OCI-LY1 (cell line): ENCODE measurements at regions not wholly inside any gene's neighbourhood (a gene's known extent, or its start where the extent isn't known, plus 50 kb on each side); places are given as distances from the start of the nearest gene placed in this dataset.
"Not testable (repeated sequence)": the region's sequence is repeated elsewhere in the genome, so short reads cannot be mapped to it uniquely, and the experiment has no call there.

Experiments
- H2AFZ ChIP-seq: fragments of 200-600 bp; sonication (generic), shearing (Covaris generic); 2 replicates; pipeline ENCODE4 v1.6.0; 2014; ENCODE audit warnings: antibody characterized with exemption, mild to moderate bottlenecking, low read length
- H3F3A ChIP-seq: fragments of 200-600 bp; sonication (generic), shearing (Covaris generic); 2 replicates; pipeline ENCODE4 v1.6.0; 2014; ENCODE audit warnings: mild to moderate bottlenecking, antibody characterized with exemption, low read length, moderate library complexity; ENCODE audit not compliant: insufficient read depth
- H3K27ac ChIP-seq: fragments of 200-600 bp; sonication (generic); 2 replicates; pipeline ENCODE4 v1.5.1; 2014; ENCODE audit warnings: low read length, mixed run types, mild to moderate bottlenecking, low read depth; ENCODE audit not compliant: poor library complexity, severe bottlenecking
- H3K27me3 ChIP-seq: fragments of 200-600 bp; sonication (generic); 2 replicates; pipeline ENCODE4 v1.6.0; 2014; ENCODE audit warnings: antibody characterized with exemption, mild to moderate bottlenecking, low read length, moderate library complexity; ENCODE audit not compliant: insufficient read depth
- H3K36me3 ChIP-seq: fragments of 200-600 bp; sonication (generic); 2 replicates; pipeline ENCODE4 v1.6.1; 2014; ENCODE audit warnings: mild to moderate bottlenecking, antibody characterized with exemption, low read length, moderate library complexity, mixed read lengths; ENCODE audit not compliant: insufficient read depth
- H3K4me1 ChIP-seq: fragments of 200-600 bp; sonication (generic); 2 replicates; pipeline ENCODE4 v1.5.1; 2014; ENCODE audit warnings: mild to moderate bottlenecking, low read length, moderate library complexity; ENCODE audit not compliant: insufficient read depth, severe bottlenecking
- H3K4me2 ChIP-seq: fragments of 200-600 bp; sonication (generic), shearing (Covaris generic); 2 replicates; pipeline ENCODE4 v1.6.1; 2014; ENCODE audit warnings: low read length
- H3K4me3 ChIP-seq: fragments of 200-600 bp; sonication (generic); 2 replicates; pipeline ENCODE4 v1.5.1; 2014; ENCODE audit warnings: low read length, low read depth, mild to moderate bottlenecking, mixed read lengths; ENCODE audit not compliant: poor library complexity, severe bottlenecking
- H3K79me2 ChIP-seq: fragments of 200-600 bp; shearing (Covaris generic); 2 replicates; pipeline ENCODE4 v1.6.1; 2016; ENCODE audit warnings: mixed run types, low read length, mixed read lengths; ENCODE audit not compliant: insufficient read depth
- H3K9ac ChIP-seq: fragments of 200-600 bp; sonication (generic), shearing (Covaris generic); 2 replicates; pipeline ENCODE4 v1.6.1; 2014; ENCODE audit warnings: mild to moderate bottlenecking, low read length, mixed read lengths
- H3K9me2 ChIP-seq: fragments of 200-600 bp; sonication (generic), shearing (Covaris generic); 2 replicates; pipeline ENCODE4 v1.6.1; 2014; ENCODE audit warnings: low read depth, mild to moderate bottlenecking, low read length, mixed read lengths
- H3K9me3 ChIP-seq: fragments of 200-600 bp; shearing (Covaris generic); 2 replicates; pipeline ENCODE4 v1.6.1; 2014; ENCODE audit warnings: low read length, mixed read lengths
- H4K20me1 ChIP-seq: fragments of 200-600 bp; sonication (generic), shearing (Covaris generic); 2 replicates; pipeline ENCODE4 v1.6.0; 2016; ENCODE audit warnings: mild to moderate bottlenecking, low read length; ENCODE audit not compliant: insufficient read depth

DNA sequence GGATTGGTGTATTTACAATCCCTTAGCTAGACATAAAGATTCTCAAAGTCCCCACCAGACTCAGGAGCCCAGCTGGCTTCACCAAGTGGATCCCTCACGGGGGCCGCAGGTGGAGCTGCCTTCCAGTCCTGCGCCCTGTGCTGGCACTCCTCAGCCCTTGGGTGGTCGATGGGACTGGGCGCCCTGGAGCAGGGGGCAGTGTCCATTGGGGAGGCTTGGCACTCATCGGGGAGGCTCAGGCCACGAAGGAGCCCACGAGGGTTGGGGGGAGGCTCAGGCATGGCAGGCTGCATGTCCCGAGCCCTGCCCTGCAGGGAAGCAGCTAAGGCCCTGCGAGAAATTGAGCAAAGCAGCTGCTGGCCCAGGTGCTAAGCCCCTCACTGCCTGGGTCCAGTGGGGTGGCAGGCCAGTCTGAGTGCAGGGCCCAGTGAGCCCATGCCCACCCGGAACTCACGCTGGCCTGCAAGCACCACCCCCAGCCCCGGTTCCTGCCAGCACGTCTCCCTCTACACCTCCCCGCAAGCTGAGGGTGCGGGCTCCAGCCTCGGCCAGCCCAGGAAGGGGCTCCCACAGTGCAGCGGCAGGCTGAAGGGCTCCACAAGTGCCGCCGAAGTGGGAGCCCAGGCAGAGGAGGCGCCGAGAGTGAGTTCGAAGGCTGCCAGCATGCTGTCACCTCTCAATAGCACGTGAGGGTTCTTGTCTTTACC, 198.5 kb downstream of the ADRA2C start:
- not testable (repeated sequence) for H3K4me2 ChIP-seq, H3K27ac ChIP-seq, H3F3A ChIP-seq, H2AFZ ChIP-seq, H3K27me3 ChIP-seq, H3K36me3 ChIP-seq, H3K79me2 ChIP-seq, H3K9ac ChIP-seq, H3K9me2 ChIP-seq, H3K4me3 ChIP-seq, H3K4me1 ChIP-seq, H3K9me3 ChIP-seq, H4K20me1 ChIP-seq

DNA sequence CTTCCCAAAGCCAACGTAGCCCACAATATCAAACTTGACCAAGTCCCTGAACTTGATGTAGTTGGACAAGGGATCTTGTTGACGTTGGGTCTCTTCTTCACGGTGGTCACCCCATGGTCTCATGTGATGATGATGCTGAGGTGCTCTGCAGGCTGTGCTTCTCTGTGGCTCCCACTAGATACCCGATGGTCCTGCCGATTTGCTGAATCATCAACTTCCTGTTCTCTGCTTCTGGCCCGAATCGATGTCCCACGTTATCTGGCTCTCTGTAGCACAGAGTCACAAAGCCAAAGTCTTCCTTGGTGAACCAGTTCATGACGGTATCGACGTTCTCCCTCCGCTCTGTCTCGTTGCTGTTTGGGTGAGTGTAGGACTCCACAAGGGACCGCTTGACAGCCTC, 201.0 kb downstream of the ADRA2C start:
- H3K9ac ChIP-seq, H3K79me2 ChIP-seq, H3K27ac ChIP-seq, H3K4me1 ChIP-seq, H3F3A ChIP-seq, H3K27me3 ChIP-seq, H3K9me2 ChIP-seq, H3K4me3 ChIP-seq, H4K20me1 ChIP-seq, H2AFZ ChIP-seq, H3K4me2 ChIP-seq, H3K36me3 ChIP-seq, H3K9me3 ChIP-seq: not testable (repeated sequence)

DNA sequence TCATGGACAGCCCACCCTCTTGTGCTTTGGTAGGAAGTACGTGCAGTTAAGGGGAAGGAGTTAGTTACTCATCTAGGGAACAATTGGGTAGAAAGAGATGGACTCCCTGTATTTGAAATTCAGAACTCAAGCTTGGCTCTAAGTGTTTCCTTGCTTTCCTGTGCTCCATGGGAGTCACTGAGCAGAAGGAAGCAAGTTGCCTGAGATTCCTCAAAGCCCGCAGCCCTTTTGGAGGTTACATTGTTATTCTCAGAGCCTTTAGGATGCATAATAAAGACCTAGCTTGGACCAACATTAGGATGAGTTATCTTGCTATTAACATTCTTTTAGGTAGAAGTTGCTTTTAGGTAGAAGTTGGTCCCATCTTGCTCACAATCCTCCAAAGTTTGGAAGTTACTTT, 206.4 kb downstream of the ADRA2C start:
- H3K36me3 ChIP-seq, H3K27ac ChIP-seq, H3K4me2 ChIP-seq, H3K9ac ChIP-seq, H3K4me3 ChIP-seq, H3K27me3 ChIP-seq, H3K79me2 ChIP-seq, H3K4me1 ChIP-seq, H3K9me2 ChIP-seq, H3K9me3 ChIP-seq, H4K20me1 ChIP-seq, H2AFZ ChIP-seq, H3F3A ChIP-seq: not testable (repeated sequence)

DNA sequence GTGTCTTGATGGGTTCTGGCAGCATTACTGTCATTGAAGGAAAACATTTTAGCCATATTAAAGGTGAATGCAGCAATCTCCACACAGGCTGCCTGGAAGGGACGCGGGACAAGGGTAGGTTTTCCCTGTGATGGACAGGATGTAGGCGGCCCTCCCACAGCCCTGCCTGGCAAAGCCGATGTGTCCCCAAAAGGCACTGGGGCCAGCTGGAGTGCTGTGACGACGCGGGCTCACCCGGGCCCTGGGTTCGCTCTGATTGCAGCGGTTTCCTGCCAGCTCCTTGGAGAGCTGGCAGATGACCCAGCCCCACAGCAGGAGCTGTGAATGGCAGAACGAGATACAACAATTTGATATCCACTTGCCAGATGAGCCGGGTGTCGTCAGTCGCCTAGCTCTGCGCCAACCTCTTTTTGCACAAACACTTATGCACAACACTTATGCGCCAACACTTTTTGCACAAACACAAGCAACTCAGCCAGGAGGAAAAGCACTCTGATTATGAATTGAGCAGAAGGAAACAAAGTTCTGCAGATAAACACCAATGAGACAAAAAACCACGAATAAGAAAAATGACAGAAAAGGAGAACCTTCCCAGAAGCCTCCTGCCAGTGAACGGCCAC, 207.5 kb downstream of the ADRA2C start:
- H3K79me2 ChIP-seq, H3K4me2 ChIP-seq, H3K9ac ChIP-seq, H3K27ac ChIP-seq, H4K20me1 ChIP-seq, H3K27me3 ChIP-seq, H3K36me3 ChIP-seq, H3F3A ChIP-seq, H3K4me3 ChIP-seq, H2AFZ ChIP-seq, H3K4me1 ChIP-seq, H3K9me2 ChIP-seq, H3K9me3 ChIP-seq: not testable (repeated sequence)

DNA sequence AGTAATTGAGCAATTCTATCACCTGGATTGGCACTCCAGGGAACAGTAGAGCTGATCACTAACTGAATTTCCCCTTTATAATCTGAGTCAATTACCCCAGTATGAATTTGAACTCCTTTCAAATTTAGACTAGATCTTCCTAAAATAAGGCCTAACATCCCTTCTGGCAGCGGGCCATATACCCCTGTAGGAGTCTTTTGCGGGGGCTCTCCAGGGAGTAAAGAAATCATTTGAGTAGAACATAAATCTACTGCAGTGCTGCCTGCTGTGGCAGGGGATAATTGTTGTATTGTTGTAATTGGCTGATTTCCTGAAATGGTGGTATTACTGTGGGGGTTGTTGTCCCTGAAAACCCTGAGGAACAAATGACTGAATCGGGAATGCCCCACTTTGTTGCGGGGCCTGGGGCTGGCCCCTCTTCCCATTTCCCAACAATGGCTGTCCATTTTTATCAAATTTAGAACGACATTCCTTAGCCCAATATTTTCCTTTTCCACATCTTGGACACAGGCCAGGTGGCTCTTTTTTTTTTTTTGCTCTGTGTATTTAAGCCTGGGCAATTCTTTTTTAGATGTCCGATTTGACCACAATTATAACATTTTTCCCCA, 217.4 kb downstream of the ADRA2C start:
- not testable (repeated sequence) for H3K36me3 ChIP-seq, H3K27me3 ChIP-seq

DNA sequence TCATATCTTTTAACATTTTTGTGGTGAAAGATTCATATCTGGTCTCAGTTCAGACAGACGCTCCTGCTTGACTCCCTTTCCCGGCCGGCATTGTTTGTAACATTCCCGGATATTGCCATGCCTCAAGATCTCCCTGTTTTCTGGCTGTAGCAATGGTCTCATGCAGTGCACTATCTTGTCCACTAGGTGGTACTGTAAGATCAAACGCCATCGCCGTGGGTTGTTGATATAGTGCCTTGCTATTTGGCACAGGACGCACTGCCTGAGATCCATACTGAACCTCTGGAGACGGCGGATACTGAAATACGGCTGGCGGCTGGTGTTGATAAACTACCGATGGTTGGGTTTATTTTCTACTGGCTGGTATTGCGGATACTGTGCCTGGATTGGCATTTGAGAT, 218.6 kb downstream of the ADRA2C start:
- not testable (repeated sequence) for H3K9me2 ChIP-seq, H3K4me2 ChIP-seq, H3K36me3 ChIP-seq, H3K4me3 ChIP-seq, H3K27ac ChIP-seq, H3K4me1 ChIP-seq, H3K79me2 ChIP-seq, H3K9me3 ChIP-seq, H3K27me3 ChIP-seq, H3K9ac ChIP-seq, H3F3A ChIP-seq, H2AFZ ChIP-seq, H4K20me1 ChIP-seq

More for the DNA sequence above, 217.4 kb downstream of the ADRA2C start:
- not testable (repeated sequence) for H2AFZ ChIP-seq, H3K9ac ChIP-seq, H3K4me3 ChIP-seq, H3K4me2 ChIP-seq, H3K9me3 ChIP-seq, H3K9me2 ChIP-seq, H3K79me2 ChIP-seq, H4K20me1 ChIP-seq, H3K27ac ChIP-seq, H3F3A ChIP-seq, H3K4me1 ChIP-seq

DNA sequence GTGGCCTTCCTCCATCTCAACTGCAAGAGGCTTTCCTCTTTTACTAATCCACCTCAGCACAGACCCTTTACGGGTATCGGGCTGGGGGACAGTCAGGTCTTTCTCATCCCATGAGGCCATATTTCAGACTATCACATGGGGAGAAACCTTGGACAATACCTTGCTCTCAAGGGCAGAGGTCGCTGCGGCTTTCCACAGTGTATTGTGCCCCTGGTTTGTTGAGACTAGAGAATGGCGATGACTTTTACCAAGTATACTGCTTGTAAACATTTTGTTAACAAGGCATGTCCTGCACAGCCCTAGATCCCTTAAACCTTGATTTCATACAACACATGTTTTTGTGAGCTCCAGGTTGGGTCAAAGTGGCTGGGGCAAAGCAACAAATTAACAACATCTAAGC, 220.2 kb downstream of the ADRA2C start:
- H3F3A ChIP-seq, H3K36me3 ChIP-seq, H4K20me1 ChIP-seq, H3K27ac ChIP-seq, H3K9ac ChIP-seq, H2AFZ ChIP-seq, H3K79me2 ChIP-seq, H3K27me3 ChIP-seq, H3K4me2 ChIP-seq, H3K9me3 ChIP-seq, H3K4me1 ChIP-seq, H3K4me3 ChIP-seq, H3K9me2 ChIP-seq: not testable (repeated sequence)
